HG03108 (cell line): ENCODE measurements at regions not wholly inside any gene's neighbourhood (a gene's known extent, or its start where the extent isn't known, plus 50 kb on each side); places are given as distances from the start of the nearest gene placed in this dataset.

Source experiments
- ATAC-seq: cut with Tn5 transposase; IDR thresholded peaks from one replicate; pipeline ENCODE4 v1.9.1; 2021; ENCODE audit warnings: moderate library complexity; ENCODE audit not compliant: unreplicated experiment

DNA sequence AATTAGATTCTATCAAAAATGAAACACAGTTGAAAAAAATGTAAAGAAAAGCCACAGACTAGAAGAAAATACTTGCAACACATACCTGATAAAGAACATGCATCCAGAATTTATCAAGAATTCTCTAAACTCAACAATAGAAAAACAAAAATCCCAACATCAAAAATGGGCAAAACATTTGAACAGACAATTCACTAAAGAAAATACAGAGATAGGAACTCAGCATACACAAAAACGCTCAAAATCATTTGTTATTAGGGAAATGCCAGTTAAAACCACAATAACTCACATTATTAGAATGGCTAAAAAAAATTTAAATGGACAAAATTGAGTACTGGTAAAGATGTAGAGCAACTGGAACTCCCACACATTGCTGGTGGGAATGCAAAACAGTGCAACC is 311.0 kb upstream of the PRDM1 start:
- ATAC-seq: no peak

DNA sequence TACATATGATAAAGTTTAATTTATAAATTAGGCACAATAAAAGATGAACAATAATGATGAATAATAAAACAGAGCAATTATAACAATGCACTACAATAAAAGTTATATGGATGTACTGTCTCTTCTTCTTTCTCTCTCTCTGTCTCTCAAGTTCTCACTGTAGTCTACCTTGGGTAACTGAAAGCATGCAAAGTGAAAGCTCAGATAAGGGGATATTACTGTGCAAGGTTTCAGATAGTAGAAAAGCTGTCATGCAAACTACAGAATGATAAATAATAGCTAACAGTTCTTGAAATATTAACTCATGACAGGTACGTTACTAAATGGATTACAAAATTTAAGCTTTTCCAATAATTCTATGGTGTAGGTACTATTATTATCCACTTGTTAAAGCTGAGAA is 311.9 kb upstream of the PRDM1 start:
- ATAC-seq: peak; percentile 86

DNA sequence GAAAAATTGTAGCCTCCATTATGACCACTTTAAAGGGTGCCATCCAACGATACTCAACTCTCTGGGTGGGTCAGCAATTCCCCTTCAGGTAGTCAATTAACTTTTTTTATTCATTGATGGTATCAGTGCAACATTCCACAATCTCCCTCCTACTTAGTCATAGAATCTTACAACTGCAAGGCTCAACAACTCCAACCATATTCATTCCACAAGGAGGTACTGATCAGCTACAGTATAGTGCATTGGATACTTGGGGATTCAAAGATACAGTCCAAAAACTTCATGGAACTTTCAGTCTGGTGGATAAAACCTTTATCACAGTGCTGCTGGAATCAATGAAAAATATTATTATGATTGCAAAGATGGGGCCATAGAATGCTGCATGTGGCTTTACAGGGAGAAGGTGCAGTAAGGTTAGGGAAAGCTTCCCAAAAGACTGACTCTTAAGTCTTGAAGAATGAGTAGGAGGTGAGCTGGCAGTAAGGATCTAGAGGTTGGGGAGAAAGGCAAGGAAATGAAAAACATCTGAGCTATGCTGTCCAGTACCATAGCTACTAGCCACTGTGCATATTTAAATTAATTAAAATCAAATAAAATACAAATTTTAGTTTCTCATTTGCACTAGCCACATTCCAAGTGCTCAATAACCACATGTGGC is 314.7 kb upstream of the PRDM1 start:
- ATAC-seq: no peak

DNA sequence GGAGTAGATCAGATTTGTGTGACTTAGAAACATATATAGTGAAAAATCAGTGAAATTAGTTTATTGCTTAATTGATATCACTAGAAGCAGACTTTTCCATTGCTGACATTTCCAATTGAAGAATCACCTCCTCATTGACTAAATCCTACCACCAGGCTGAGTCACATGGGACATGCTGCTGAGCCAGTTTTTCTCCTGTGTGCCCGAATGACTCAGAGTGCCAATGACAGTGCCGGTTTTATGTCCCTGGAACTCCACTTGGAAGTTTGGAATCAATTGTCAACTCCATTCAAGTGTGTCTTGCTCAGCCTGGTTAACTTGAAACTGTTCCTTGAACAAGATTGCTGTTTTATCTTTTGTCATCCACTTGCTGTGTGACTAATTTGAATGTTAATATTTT is 316.1 kb upstream of the PRDM1 start:
- no peak for ATAC-seq

DNA sequence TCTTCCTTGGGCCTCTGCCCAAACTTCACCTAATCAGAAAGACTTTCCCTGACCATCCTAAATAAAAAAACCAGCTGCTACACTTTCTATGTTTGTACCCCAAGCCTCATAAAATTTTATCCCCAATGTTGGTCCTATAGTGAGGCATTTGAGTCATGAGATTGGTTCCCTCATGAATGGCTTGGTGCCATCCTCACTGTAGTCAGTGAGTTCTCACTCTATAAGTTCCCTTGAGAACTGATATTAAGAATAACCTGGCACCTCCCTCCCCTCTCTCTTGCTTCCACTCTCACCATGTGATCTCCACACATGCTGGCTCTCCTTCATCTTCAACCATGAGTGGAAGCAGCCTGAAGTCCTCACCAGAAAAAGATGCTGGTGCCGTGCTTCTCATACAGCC is 316.9 kb upstream of the PRDM1 start:
- no peak for ATAC-seq

DNA sequence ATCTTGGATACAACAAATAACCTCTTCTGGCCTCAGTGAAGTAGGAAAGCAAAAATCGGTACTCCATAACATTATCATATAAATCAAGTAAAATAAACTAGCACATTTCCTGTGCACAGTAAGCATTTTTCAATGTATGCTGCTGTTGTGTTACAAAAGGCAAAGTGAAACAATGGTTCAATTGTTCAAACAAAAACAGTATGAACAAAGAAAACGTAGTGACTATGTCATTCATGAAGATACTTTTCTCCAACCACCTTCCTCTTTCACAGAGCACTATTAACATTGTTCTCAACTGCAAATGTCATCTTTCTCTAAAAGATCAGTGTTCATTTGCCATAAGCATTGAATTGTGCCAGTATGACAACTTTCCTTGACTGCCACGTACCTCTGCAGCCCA is 318.6 kb upstream of the PRDM1 start:
- ATAC-seq: no peak

GRCh38 chr6:105765239-105765638 is 320.9 kb upstream of the PRDM1 start:
- ATAC-seq: no peak

- ATAC-seq: no peak
These were observed 321.8 kb upstream of the PRDM1 start for GRCh38 chr6:105764315-105764714.

DNA sequence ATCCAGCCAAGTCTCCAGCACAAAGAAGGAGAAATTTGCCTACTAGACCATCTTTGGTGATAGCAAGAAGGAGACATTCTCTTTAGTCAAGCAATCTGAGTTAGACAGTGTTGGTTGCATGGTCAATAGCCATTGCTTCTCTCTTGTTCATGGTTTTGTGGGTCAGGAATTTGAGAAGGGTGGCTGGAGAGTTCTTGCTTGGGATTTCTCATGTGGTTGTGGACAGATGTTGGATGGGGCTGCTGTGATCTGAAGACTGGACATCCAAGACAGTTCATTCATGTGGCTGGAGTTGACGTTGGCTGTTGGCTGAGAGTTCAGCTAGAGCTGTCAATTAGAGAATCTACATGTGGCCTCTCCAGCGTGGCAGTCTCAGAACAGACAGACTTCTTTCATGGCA is 322.3 kb upstream of the PRDM1 start:
- ATAC-seq: no peak

- ATAC-seq: no peak
These were observed 325.4 kb upstream of the PRDM1 start for GRCh38 chr6:105760746-105761145.

- no peak for ATAC-seq
These were observed 326.2 kb upstream of the PRDM1 start for GRCh38 chr6:105759946-105760345.

- ATAC-seq: no peak
These were observed 327.1 kb upstream of the PRDM1 start for GRCh38 chr6:105759015-105759414.

DNA sequence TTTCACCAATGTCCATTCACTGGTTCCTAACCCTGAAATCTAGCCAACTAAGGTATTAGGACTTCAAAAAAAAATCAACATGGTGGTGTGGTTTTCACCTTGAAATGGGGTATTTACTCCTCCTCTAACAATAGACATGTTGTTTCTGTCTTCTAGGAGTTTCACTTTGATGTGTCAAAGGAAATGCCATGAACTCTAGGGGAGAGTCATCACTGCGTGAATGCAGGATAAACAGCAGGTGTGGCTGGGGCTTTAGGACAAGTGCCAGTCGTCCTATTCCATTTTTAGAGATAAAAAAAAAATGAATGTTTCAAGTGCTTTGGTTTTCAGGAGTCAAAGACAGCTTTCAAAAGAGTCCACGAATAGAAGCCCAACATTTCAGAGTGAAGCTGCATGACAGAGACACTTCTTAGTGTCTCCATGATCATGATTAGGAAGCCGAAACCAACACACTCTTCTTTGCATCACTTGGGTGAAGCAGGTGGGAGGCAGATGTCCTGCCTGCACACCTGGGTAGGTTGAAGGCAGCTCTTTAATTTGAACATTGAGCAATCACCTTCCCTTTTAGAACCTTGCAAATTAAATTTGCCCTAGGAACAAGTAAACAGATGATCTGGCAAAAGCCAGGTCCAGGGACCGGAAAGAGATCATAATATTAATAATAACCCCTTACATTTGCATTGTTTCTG is 328.5 kb upstream of the PRDM1 start:
- ATAC-seq: peak; percentile 94

DNA sequence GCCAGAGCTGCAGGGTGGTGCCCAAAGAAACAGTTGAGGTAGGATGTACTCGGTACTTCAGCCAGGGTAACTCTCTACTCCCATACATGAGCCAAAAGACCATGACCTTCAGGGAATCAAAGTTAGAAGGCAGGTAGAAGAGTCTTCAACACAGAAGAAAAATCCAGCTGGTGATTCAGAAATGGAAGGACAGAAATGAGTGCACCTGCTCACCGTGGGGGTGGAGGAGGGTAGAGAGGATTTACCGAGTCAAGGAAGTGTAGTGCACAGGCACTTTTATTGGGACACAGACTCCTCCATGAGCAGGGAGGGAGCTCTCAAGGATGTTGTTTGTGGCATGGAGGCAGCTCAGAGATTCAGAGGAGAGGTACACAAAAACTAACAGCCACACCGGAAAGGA is 330.3 kb upstream of the PRDM1 start:
- no peak for ATAC-seq

DNA sequence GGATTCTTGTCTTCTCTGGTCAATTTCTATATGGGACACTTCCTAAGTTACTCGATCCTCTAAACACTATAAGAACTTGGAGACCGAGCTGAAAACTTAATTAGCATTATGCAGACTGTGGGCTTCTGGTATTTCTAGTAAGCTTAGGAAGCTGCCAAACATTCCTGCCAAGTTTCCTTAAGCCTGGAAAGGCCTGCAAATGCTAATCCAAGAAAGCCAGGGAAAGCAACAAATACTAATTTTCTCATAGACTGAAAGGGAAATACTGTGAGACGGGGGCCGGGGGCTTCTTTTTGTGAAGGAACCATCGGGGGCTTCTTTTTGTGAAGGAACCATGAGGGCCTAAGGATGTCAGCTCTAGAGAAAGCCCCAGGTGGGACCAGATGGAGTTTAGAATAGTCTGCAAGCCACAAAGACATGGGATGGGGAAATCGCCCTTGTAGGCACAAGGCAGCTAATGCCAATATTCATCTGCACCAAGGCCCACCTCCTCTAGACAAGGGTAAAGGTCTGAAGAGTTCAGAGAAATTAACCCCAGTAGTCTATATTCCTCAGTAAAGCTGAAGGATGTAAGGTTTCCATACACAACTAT is 332.4 kb upstream of the PRDM1 start:
- no peak for ATAC-seq

GRCh38 chr6:105753207-105753606 is 332.9 kb upstream of the PRDM1 start:
- no peak for ATAC-seq

GRCh38 chr6:105750089-105750488 is 336.0 kb upstream of the PRDM1 start:
- no peak for ATAC-seq

- no peak for ATAC-seq
These were observed 337.4 kb upstream of the PRDM1 start for GRCh38 chr6:105748737-105749161.

GRCh38 chr6:105747823-105748405 is 338.2 kb upstream of the PRDM1 start:
- no peak for ATAC-seq

GRCh38 chr6:105746509-105746908 is 339.6 kb upstream of the PRDM1 start:
- ATAC-seq: no peak

- ATAC-seq: no peak
These were observed 340.0 kb upstream of the PRDM1 start for GRCh38 chr6:105746130-105746505.

GRCh38 chr6:105745464-105746129 is 340.5 kb upstream of the PRDM1 start:
- ATAC-seq: peak; percentile 42
